ENCODE measurements at regions not wholly inside any gene's neighbourhood (a gene's known extent, or its start where the extent isn't known, plus 50 kb on each side); places are given as distances from the start of the nearest gene placed in this dataset.

- H3K9me3 ChIP-seq (ENCODE audit: insufficient read depth, low read depth) = no peaks in the 10 kb centered on the region
- BruUV-seq (replicated peaks) = no TSS peak
- ChIA-PET POLR2A (ENCODE audit: unreplicated experiment) (no interaction called here), CTCF (no interaction called here)
- no peak overlapping the region for H3K4me2 ChIP-seq
- H3K27me3 ChIP-seq (ENCODE audit: insufficient read depth, low read depth) = no peaks in the 10 kb centered on the region
- intact Hi-C loops (cut with micrococcal nuclease; ENCODE audit: unreplicated experiment) = no loop called here
- no peak for DNase-seq
- H3F3A ChIP-seq (ENCODE audit: insufficient read depth, low read depth) = no peaks in the 10 kb centered on the region
- no peaks in the 10 kb centered on the region for H4K20me1 ChIP-seq (ENCODE audit: insufficient read depth)
- TF ChIP-seq, protein P1, sequence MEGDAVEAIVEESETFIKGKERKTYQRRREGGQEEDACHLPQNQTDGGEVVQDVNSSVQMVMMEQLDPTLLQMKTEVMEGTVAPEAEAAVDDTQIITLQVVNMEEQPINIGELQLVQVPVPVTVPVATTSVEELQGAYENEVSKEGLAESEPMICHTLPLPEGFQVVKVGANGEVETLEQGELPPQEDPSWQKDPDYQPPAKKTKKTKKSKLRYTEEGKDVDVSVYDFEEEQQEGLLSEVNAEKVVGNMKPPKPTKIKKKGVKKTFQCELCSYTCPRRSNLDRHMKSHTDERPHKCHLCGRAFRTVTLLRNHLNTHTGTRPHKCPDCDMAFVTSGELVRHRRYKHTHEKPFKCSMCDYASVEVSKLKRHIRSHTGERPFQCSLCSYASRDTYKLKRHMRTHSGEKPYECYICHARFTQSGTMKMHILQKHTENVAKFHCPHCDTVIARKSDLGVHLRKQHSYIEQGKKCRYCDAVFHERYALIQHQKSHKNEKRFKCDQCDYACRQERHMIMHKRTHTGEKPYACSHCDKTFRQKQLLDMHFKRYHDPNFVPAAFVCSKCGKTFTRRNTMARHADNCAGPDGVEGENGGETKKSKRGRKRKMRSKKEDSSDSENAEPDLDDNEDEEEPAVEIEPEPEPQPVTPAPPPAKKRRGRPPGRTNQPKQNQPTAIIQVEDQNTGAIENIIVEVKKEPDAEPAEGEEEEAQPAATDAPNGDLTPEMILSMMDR (conservative IDR thresholded peaks at IDR 0.05) = no peak
- TF ChIP-seq EZH2 (IDR thresholded peaks at IDR 0.05; ENCODE audit: low read depth) = no peak
- no peak overlapping the region for H2AFZ ChIP-seq
- H3K27ac ChIP-seq = no peak overlapping the region
- no peaks in the 10 kb centered on the region for H3K36me3 ChIP-seq (ENCODE audit: low read depth)
- no peaks in the 10 kb centered on the region for H3K79me2 ChIP-seq (ENCODE audit: low read depth)
- no peaks in the 10 kb centered on the region for H3K4me1 ChIP-seq (replicated peaks; ENCODE audit: insufficient read depth)
- no peak overlapping the region for H3K4me3 ChIP-seq
- no peaks in the 10 kb centered on the region for H3K9me2 ChIP-seq (ENCODE audit: insufficient read depth)
Observed at GRCh38 chr2:18122544-18123210, 244.2 kb downstream of the KCNS3 start.

DNA sequence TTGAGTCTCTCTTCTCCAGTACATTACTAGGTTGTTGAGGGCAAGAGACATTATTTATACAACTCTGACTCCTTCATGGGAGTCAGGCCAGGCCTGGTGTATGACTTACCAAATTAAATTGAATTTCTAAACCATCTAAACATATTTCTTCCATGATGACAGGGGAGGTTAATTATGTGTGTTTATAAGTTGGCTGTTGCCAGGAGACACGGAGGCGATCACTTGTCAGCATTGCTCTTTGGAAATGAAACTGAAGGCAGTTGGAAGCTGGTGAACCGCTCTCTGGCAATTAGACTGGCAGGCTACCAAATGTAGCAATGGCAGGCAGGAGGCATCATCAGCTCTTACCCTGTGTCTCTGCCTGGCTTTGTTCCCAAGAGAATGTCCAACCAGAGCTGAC lies 241.4 kb downstream of the KCNS3 start:
- no peak for DNase-seq

DNA sequence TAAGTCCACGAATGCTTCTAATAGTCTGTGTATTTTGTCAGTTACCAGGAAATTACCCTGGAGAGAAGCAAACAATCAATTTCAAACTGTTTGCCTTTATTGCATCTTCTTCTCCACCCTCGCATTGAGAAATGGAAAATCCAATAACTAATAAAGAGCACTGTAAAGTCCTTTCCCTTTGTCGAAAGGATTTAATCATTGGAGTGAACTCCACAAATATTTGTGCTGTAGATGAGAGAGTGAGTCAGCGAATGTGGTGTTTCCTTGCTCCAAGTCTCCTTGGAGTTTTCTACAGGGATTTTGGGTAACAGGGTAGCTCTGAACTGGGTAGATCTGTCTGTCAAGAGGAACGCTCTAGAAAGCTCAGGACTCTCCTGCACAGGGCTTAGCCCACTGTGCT lies 240.2 kb downstream of the KCNS3 start:
- TF ChIP-seq EZH2 (IDR thresholded peaks at IDR 0.05; ENCODE audit: low read depth) = no peak
- TF ChIP-seq, protein P1 (conservative IDR thresholded peaks at IDR 0.05) = no peak
- no peak overlapping the region for H3K4me2 ChIP-seq
- H3K27me3 ChIP-seq (ENCODE audit: insufficient read depth, low read depth) = no peaks in the 10 kb centered on the region
- no peaks in the 10 kb centered on the region for H4K20me1 ChIP-seq (ENCODE audit: insufficient read depth)
- no TSS peak for BruUV-seq (replicated peaks)
- no peaks in the 10 kb centered on the region for H3K79me2 ChIP-seq (ENCODE audit: low read depth)
- H3K27ac ChIP-seq = no peak overlapping the region
- H3K9me3 ChIP-seq (ENCODE audit: insufficient read depth, low read depth) = no peaks in the 10 kb centered on the region
- ChIA-PET POLR2A (ENCODE audit: unreplicated experiment) (no interaction called here), CTCF (no interaction called here)
- H2AFZ ChIP-seq = no peak overlapping the region
- intact Hi-C loops (cut with micrococcal nuclease; ENCODE audit: unreplicated experiment) = loop anchor here (5.0 kb wide), 1 partner anchor 141 kb away; no protein-coding TSS in a partner anchor
- H3F3A ChIP-seq (ENCODE audit: insufficient read depth, low read depth) = no peaks in the 10 kb centered on the region
- no peak for DNase-seq
- H3K9me2 ChIP-seq (ENCODE audit: insufficient read depth) = no peaks in the 10 kb centered on the region
- no peaks in the 10 kb centered on the region for H3K36me3 ChIP-seq (ENCODE audit: low read depth)
- no peaks in the 10 kb centered on the region for H3K4me1 ChIP-seq (replicated peaks; ENCODE audit: insufficient read depth)
- no peak overlapping the region for H3K4me3 ChIP-seq

More for the DNA sequence above, 241.4 kb downstream of the KCNS3 start:
- Histone ChIP-seq H3K4me3 (no peak overlapping the region), H3K4me1 (replicated peaks; ENCODE audit: insufficient read depth) (no peaks in the 10 kb centered on the region), H3K4me2 (no peak overlapping the region), H3K9me3 (ENCODE audit: insufficient read depth, low read depth) (no peaks in the 10 kb centered on the region), H3K36me3 (ENCODE audit: low read depth) (no peaks in the 10 kb centered on the region), H3K79me2 (ENCODE audit: low read depth) (no peaks in the 10 kb centered on the region), H2AFZ (no peak overlapping the region), H3F3A (ENCODE audit: insufficient read depth, low read depth) (no peaks in the 10 kb centered on the region), H4K20me1 (ENCODE audit: insufficient read depth) (no peaks in the 10 kb centered on the region), H3K27ac (no peak overlapping the region), H3K9me2 (ENCODE audit: insufficient read depth) (no peaks in the 10 kb centered on the region), H3K27me3 (ENCODE audit: insufficient read depth, low read depth) (no peaks in the 10 kb centered on the region)
- TF ChIP-seq, protein P1 (conservative IDR thresholded peaks at IDR 0.05) = no peak
- TF ChIP-seq EZH2 (IDR thresholded peaks at IDR 0.05; ENCODE audit: low read depth) = no peak
- intact Hi-C loops (cut with micrococcal nuclease; ENCODE audit: unreplicated experiment) = loop anchor here (5.0 kb wide), 1 partner anchor 143 kb away; no protein-coding TSS in a partner anchor
- CTCF ChIA-PET = no interaction called here
- POLR2A ChIA-PET (ENCODE audit: unreplicated experiment) = interaction anchor here (0.5 kb wide), 1 partner anchor 313 kb away, joined by 6 read pairs; no protein-coding TSS in a partner anchor
- BruUV-seq (replicated peaks) = no TSS peak

Measured in PC-9 (cell line).